PC-9 (cell line): ENCODE measurements at regions not wholly inside any gene's neighbourhood (a gene's known extent, or its start where the extent isn't known, plus 50 kb on each side); places are given as distances from the start of the nearest gene placed in this dataset.

Experiments
- BruUV-seq: library from RNA; stranded (reverse); fragments of 400-500 nt; replicated peaks from 2 replicates; lab custom pipeline; 2021; lab: Mats Ljungman, UMichigan
- CTCF ChIA-PET: fragments of 300-600 bp; sonication (Branson Sonifier 250); formaldehyde crosslinking; loops from one replicate; lab custom pipeline; 2022; ENCODE audit warnings: antibody characterized with exemption; lab: Charles Lee
- POLR2A ChIA-PET: fragments of 300-600 bp; sonication (Branson Sonifier 250); formaldehyde crosslinking; loops from one replicate; lab custom pipeline; 2022; ENCODE audit warnings: antibody characterized with exemption; ENCODE audit not compliant: unreplicated experiment; lab: Charles Lee
- DNase-seq, 2 experiments: peaks; one replicate each; pipeline versions ENCODE4 v3.0.0 to v3.0.0-alpha.2; 2015 to 2022; ENCODE audit warnings: mixed read lengths in 1 of 2
- H2AFZ ChIP-seq: fragments of 200-600 bp; sonication (generic); 2 replicates; pipeline ENCODE4 v1.8.1; 2017; ENCODE audit warnings: antibody characterized with exemption
- H3F3A ChIP-seq: fragments of 200-600 bp; sonication (generic); 2 replicates; pipeline ENCODE4 v1.8.1; 2017; ENCODE audit warnings: antibody characterized with exemption, mild to moderate bottlenecking, low read depth; ENCODE audit not compliant: insufficient read depth
- H3K27ac ChIP-seq: fragments of 200-600 bp; sonication (generic); 2 replicates; pipeline ENCODE4 v1.6.1; 2016; ENCODE audit warnings: mixed run types
- H3K27me3 ChIP-seq: fragments of 200-600 bp; sonication (generic); 2 replicates; pipeline ENCODE4 v1.6.1; 2016; ENCODE audit warnings: low read depth, mixed run types; ENCODE audit not compliant: insufficient read depth
- H3K36me3 ChIP-seq: fragments of 200-600 bp; sonication (generic); 2 replicates; pipeline ENCODE4 v1.6.1; 2016; ENCODE audit warnings: low read depth, mixed run types
- H3K4me1 ChIP-seq: fragments of 200-600 bp; sonication (generic); replicated peaks from 2 replicates; pipeline ENCODE4 v1.6.1; 2016; ENCODE audit warnings: mixed run types; ENCODE audit not compliant: insufficient read depth
- H3K4me2 ChIP-seq: fragments of 200-600 bp; sonication (generic); 2 replicates; pipeline ENCODE4 v1.6.1; 2017; ENCODE audit warnings: mixed run types
- H3K4me3 ChIP-seq: fragments of 200-600 bp; sonication (generic); 2 replicates; pipeline ENCODE4 v1.6.1; 2016; ENCODE audit warnings: mixed run types
- H3K79me2 ChIP-seq: fragments of 200-600 bp; sonication (generic); 2 replicates; pipeline ENCODE4 v1.6.1; 2017; ENCODE audit warnings: low read depth, mixed run types
- H3K9me2 ChIP-seq: fragments of 200-600 bp; sonication (generic); 2 replicates; pipeline ENCODE4 v1.8.1; 2017; ENCODE audit warnings: mild to moderate bottlenecking; ENCODE audit not compliant: insufficient read depth
- H3K9me3 ChIP-seq: fragments of 200-600 bp; sonication (generic); 2 replicates; pipeline ENCODE4 v1.8.1; 2016; ENCODE audit warnings: low read depth; ENCODE audit not compliant: insufficient read depth
- H4K20me1 ChIP-seq: fragments of 200-600 bp; sonication (generic); 2 replicates; pipeline ENCODE4 v1.8.1; 2017; ENCODE audit not compliant: insufficient read depth
- CTCF ChIP-seq: fragments of 200-600 bp; sonication (generic); conservative IDR thresholded peaks from 2 replicates; pipeline ENCODE4 v1.6.1; 2017; ENCODE audit warnings: mixed run types, antibody characterized with exemption, mild to moderate bottlenecking, moderate library complexity
- EZH2 ChIP-seq: fragments of 200-600 bp; sonication (generic); IDR thresholded peaks from 2 replicates; pipeline ENCODE4 v1.8.0; 2017; ENCODE audit warnings: antibody characterized with exemption, low read depth
- intact Hi-C: fragments of 100-400 bp; cut with micrococcal nuclease; formaldehyde crosslinking; loops from one replicate; pipeline ENCODE4 v1.10.0; 2022; ENCODE audit not compliant: unreplicated experiment

GRCh38 chr2:84102274-84102673 is 356.8 kb downstream of the SUCLG1 start:
- no peaks in the 10 kb centered on the region for H3K9me3 ChIP-seq
- TF ChIP-seq EZH2, result no peak
- no peak for TF ChIP-seq CTCF
- H3K4me3 ChIP-seq, result no peak overlapping the region
- H2AFZ ChIP-seq, result no peak overlapping the region
- no peak for DNase-seq
- H4K20me1 ChIP-seq, result no peaks in the 10 kb centered on the region
- intact Hi-C loops, result no loop called here
- H3F3A ChIP-seq, result no peaks in the 10 kb centered on the region
- H3K27ac ChIP-seq, result no peak overlapping the region
- H3K27me3 ChIP-seq, result no peaks in the 10 kb centered on the region
- no peak overlapping the region for H3K4me2 ChIP-seq
- H3K79me2 ChIP-seq, result no peaks in the 10 kb centered on the region
- no TSS peak for BruUV-seq
- H3K36me3 ChIP-seq, result no peaks in the 10 kb centered on the region
- H3K4me1 ChIP-seq, result no peaks in the 10 kb centered on the region
- ChIA-PET CTCF (no interaction called here), POLR2A (no interaction called here)
- H3K9me2 ChIP-seq, result no peaks in the 10 kb centered on the region

GRCh38 chr2:84088656-84089055 is 370.4 kb downstream of the SUCLG1 start:
- no TSS peak for BruUV-seq
- Histone ChIP-seq H3K4me3 (no peak overlapping the region), H3K4me1 (no peaks in the 10 kb centered on the region), H3K36me3 (no peaks in the 10 kb centered on the region), H3K27ac (no peak overlapping the region), H3K4me2 (no peak overlapping the region), H3F3A (no peaks in the 10 kb centered on the region), H3K9me3 (no peaks in the 10 kb centered on the region), H3K27me3 (no peaks in the 10 kb centered on the region), H2AFZ (no peak overlapping the region), H4K20me1 (no peaks in the 10 kb centered on the region), H3K9me2 (no peaks in the 10 kb centered on the region), H3K79me2 (no peaks in the 10 kb centered on the region)
- TF ChIP-seq EZH2 (no peak), CTCF (no peak)
- POLR2A ChIA-PET, result no interaction called here
- intact Hi-C loops, result no loop called here
- CTCF ChIA-PET, result no interaction called here
- DNase-seq, result no peak

- intact Hi-C loops, result no loop called here
- no peaks in the 10 kb centered on the region for H3K4me1 ChIP-seq
- H3K36me3 ChIP-seq, result no peaks in the 10 kb centered on the region
- ChIA-PET CTCF (no interaction called here), POLR2A (no interaction called here)
- H3K4me2 ChIP-seq, result no peak overlapping the region
- TF ChIP-seq EZH2 (no peak), CTCF (no peak)
- no peaks in the 10 kb centered on the region for H3K79me2 ChIP-seq
- no peaks in the 10 kb centered on the region for H3F3A ChIP-seq
- no TSS peak for BruUV-seq
- no peak overlapping the region for H2AFZ ChIP-seq
- H3K9me2 ChIP-seq, result no peaks in the 10 kb centered on the region
- H3K4me3 ChIP-seq, result no peak overlapping the region
- no peaks in the 10 kb centered on the region for H3K9me3 ChIP-seq
- no peak for DNase-seq
- no peaks in the 10 kb centered on the region for H4K20me1 ChIP-seq
- no peaks in the 10 kb centered on the region for H3K27me3 ChIP-seq
- no peak overlapping the region for H3K27ac ChIP-seq
Observed at GRCh38 chr2:84085562-84085961, 373.5 kb downstream of the SUCLG1 start.
